ENCODE measurements at regions not wholly inside any gene's neighbourhood (a gene's known extent, or its start where the extent isn't known, plus 50 kb on each side); places are given as distances from the start of the nearest gene placed in this dataset.

DNA sequence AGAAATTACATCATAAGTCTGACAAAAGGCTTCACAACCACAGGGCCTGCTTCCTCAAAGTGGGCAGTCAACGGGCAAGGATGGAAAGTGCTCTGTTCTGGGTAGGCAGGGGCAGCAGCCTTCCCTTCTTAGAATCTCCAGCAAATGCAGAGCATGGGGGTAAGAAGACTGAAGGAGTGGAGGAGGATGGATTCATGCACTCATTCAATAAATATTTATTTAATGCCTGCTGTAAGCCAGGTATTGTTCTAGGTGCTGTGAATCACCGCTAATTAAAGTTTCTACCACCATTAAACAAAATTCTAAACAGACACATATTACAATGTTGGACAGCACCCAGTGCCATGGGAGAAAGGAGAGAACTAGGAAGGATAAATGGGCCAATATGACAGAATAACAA lies 195.6 kb downstream of the ELAVL2 start:
- TF ChIP-seq, protein P1, sequence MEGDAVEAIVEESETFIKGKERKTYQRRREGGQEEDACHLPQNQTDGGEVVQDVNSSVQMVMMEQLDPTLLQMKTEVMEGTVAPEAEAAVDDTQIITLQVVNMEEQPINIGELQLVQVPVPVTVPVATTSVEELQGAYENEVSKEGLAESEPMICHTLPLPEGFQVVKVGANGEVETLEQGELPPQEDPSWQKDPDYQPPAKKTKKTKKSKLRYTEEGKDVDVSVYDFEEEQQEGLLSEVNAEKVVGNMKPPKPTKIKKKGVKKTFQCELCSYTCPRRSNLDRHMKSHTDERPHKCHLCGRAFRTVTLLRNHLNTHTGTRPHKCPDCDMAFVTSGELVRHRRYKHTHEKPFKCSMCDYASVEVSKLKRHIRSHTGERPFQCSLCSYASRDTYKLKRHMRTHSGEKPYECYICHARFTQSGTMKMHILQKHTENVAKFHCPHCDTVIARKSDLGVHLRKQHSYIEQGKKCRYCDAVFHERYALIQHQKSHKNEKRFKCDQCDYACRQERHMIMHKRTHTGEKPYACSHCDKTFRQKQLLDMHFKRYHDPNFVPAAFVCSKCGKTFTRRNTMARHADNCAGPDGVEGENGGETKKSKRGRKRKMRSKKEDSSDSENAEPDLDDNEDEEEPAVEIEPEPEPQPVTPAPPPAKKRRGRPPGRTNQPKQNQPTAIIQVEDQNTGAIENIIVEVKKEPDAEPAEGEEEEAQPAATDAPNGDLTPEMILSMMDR (IDR thresholded peaks at IDR 0.05; ENCODE audit: unreplicated experiment), result no peak
- Mint-ChIP-seq H3K4me1 (no peaks in the 10 kb centered on the region), H3K27ac (no peak overlapping the region), H3K36me3 (no peaks in the 10 kb centered on the region), H3K27me3 (ENCODE audit: low read depth) (no peaks in the 10 kb centered on the region), H3K4me3 (no peak overlapping the region), H3K9me3 (peaks cover 13% of the 10 kb centered on the region)
- DNase-seq (ENCODE audit: low spot score in 2 of 2, unreplicated experiment in 2 of 2), result no peak

DNA sequence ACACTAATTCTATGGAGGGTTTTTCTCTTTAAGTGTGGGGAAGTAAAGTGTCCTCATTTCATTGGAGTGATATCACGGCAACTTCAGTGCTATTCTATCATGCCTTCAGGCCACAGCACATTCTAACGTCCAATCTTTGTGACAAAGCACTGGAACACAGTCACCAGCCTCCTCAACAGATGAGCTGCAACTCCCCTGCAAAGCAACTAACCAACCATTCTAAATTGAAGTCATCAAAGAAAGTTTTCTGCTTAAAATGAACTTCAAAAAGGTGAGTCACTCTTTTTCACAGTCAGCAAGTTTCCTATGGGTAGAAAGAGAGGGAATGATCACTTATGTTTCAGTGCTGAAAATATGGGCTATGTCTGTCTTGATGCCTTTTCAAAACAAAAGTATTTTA lies 190.8 kb downstream of the ELAVL2 start:
- no peak overlapping the region for H3K4me3 Mint-ChIP-seq
- H3K27ac Mint-ChIP-seq, result no peak overlapping the region
- DNase-seq (ENCODE audit: low spot score in 2 of 2, unreplicated experiment in 2 of 2), result no peak
- H3K36me3 Mint-ChIP-seq, result no peaks in the 10 kb centered on the region
- H3K4me1 Mint-ChIP-seq, result no peaks in the 10 kb centered on the region
- TF ChIP-seq, protein P1 (IDR thresholded peaks at IDR 0.05; ENCODE audit: unreplicated experiment), result no peak
- no peaks in the 10 kb centered on the region for H3K27me3 Mint-ChIP-seq (ENCODE audit: low read depth)
- peaks cover 6% of the 10 kb centered on the region for H3K9me3 Mint-ChIP-seq

DNA sequence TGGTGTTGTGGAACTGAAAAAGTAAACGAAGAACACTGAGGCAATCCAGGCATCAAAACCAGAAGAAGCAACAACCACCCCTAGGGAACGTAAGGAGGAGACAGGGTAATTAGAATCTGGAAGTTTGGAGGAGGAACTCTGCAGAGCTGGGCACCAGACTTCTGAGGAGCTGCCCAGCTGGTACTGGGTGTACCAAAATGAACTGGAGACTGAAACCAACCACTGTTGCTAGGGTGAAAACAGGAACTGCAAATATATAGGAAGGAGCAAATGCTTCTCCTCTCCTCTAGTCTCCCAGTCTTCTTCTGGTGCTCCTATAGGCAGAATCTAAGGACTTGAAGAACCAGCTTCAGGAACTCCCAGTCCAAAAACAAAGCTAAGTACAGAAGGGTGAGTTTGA lies 189.8 kb downstream of the ELAVL2 start:
- TF ChIP-seq, protein P1 (IDR thresholded peaks at IDR 0.05; ENCODE audit: unreplicated experiment), result no peak
- Mint-ChIP-seq H3K9me3 (peaks cover 6% of the 10 kb centered on the region), H3K27me3 (ENCODE audit: low read depth) (no peaks in the 10 kb centered on the region), H3K36me3 (no peaks in the 10 kb centered on the region), H3K27ac (no peak overlapping the region), H3K4me3 (no peak overlapping the region), H3K4me1 (no peaks in the 10 kb centered on the region)
- no peak for DNase-seq (ENCODE audit: low spot score in 2 of 2, unreplicated experiment in 2 of 2)

DNA sequence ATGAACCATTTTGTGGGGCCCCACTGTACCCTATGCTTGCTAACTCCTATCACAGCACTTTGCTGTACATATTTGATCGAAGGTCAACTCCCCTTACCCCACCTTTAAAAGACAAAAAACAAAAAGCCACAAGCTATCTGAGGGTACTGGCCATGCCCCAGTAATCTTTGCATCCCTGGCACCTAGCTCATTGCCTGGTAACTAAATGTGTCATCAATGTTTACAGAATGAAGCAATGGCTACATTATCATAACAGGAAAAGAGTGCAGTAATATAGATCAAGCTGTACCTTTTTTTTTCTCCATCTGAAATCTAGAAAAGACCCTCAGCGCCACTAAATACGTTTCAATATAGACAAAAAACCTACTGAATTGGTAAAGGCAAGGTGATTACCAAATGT lies 188.0 kb downstream of the ELAVL2 start:
- no peaks in the 10 kb centered on the region for H3K4me1 Mint-ChIP-seq
- no peaks in the 10 kb centered on the region for H3K27me3 Mint-ChIP-seq (ENCODE audit: low read depth)
- no peak for DNase-seq (ENCODE audit: low spot score in 2 of 2, unreplicated experiment in 2 of 2)
- H3K4me3 Mint-ChIP-seq, result no peak overlapping the region
- no peak overlapping the region for H3K27ac Mint-ChIP-seq
- TF ChIP-seq, protein P1 (IDR thresholded peaks at IDR 0.05; ENCODE audit: unreplicated experiment), result no peak
- H3K9me3 Mint-ChIP-seq, result no peaks in the 10 kb centered on the region
- no peaks in the 10 kb centered on the region for H3K36me3 Mint-ChIP-seq

DNA sequence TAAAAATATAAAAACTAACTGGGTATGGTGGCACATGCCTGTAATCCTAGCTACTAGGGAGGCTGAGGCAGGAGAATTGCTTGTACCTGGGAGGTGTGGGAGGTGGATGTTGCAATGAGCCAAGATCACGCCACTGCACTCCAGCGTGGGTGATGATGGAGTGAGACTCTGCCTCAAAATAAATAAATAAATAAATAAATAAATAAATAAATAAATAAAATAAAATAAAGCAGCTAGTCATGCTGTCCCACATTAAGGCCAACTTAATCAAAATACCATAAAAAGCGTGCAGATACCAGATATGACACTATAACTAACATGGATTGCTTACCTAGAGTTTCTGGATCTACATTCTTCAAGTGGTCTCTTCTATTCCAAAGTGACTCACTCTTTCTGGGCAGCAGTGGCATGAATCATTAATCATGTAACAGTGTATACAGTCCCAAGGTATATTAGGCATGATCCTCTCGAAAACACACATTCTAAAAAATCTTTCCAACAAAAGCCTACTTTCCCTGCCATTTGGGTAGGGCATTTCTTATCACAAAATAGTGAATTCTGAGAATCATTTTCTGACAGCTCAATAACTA lies 187.1 kb downstream of the ELAVL2 start:
- Mint-ChIP-seq H3K4me1 (no peaks in the 10 kb centered on the region), H3K27ac (no peak overlapping the region), H3K36me3 (no peaks in the 10 kb centered on the region), H3K9me3 (no peaks in the 10 kb centered on the region), H3K27me3 (ENCODE audit: low read depth) (no peaks in the 10 kb centered on the region), H3K4me3 (no peak overlapping the region)
- TF ChIP-seq, protein P1 (IDR thresholded peaks at IDR 0.05; ENCODE audit: unreplicated experiment), result no peak
- DNase-seq (ENCODE audit: low spot score in 2 of 2, unreplicated experiment in 2 of 2), result no peak

Measured in mesothelial cell of epicardium (in vitro differentiated cells).